ENCODE measurements at regions not wholly inside any gene's neighbourhood (a gene's known extent, or its start where the extent isn't known, plus 50 kb on each side); places are given as distances from the start of the nearest gene placed in this dataset.

- TF ChIP-seq POLR2A (IDR thresholded peaks at IDR 0.05): no peak
- no peak for TF ChIP-seq CTCF (IDR thresholded peaks at IDR 0.05)
Measured at GRCh38 chr10:15462253-15462897, 91.3 kb upstream of the FAM171A1 start.
